GM18909 (cell line): ENCODE measurements at regions not wholly inside any gene's neighbourhood (a gene's known extent, or its start where the extent isn't known, plus 50 kb on each side); places are given as distances from the start of the nearest gene placed in this dataset.
"Not testable (repeated sequence)": the region's sequence is repeated elsewhere in the genome, so short reads cannot be mapped to it uniquely, and the experiment has no call there.

Source experiments
- ATAC-seq: cut with Tn5 transposase; IDR thresholded peaks from one replicate; pipeline ENCODE4 v1.9.1; 2021; ENCODE audit warnings: mild to moderate bottlenecking; ENCODE audit not compliant: unreplicated experiment, poor library complexity

GRCh38 chr2:51301381-51301780 lies 269.4 kb upstream of the NRXN1 start:
- ATAC-seq = no peak

- no peak for ATAC-seq
Observed at GRCh38 chr2:51299370-51299769, 267.4 kb upstream of the NRXN1 start.

GRCh38 chr2:51297488-51297887 lies 265.6 kb upstream of the NRXN1 start:
- ATAC-seq = no peak

- ATAC-seq = no peak
Observed at GRCh38 chr2:51293566-51294200, 261.8 kb upstream of the NRXN1 start.

- no peak for ATAC-seq
Observed at GRCh38 chr2:51291762-51292551, 260.0 kb upstream of the NRXN1 start.

GRCh38 chr2:51290725-51291124 lies 258.8 kb upstream of the NRXN1 start:
- ATAC-seq = no peak

GRCh38 chr2:51289045-51289444 lies 257.1 kb upstream of the NRXN1 start:
- ATAC-seq = no peak

- no peak for ATAC-seq
Observed at GRCh38 chr2:51268191-51268590, 236.3 kb upstream of the NRXN1 start.

GRCh38 chr2:51265539-51265938 lies 233.6 kb upstream of the NRXN1 start:
- no peak for ATAC-seq

- ATAC-seq = no peak
Observed at GRCh38 chr2:51263951-51264350, 232.0 kb upstream of the NRXN1 start.

GRCh38 chr2:51263101-51263500 lies 231.2 kb upstream of the NRXN1 start:
- not testable (repeated sequence) for ATAC-seq

- ATAC-seq = no peak
Observed at GRCh38 chr2:51258301-51258700, 226.4 kb upstream of the NRXN1 start.

GRCh38 chr2:51256736-51257135 lies 224.8 kb upstream of the NRXN1 start:
- no peak for ATAC-seq

- ATAC-seq = no peak
Observed at GRCh38 chr2:51251356-51251755, 219.4 kb upstream of the NRXN1 start.

GRCh38 chr2:51247252-51247805 lies 215.4 kb upstream of the NRXN1 start:
- no peak for ATAC-seq

- no peak for ATAC-seq
Observed at GRCh38 chr2:51243892-51244535, 212.1 kb upstream of the NRXN1 start.

GRCh38 chr2:51237626-51238271 lies 205.8 kb upstream of the NRXN1 start:
- ATAC-seq = no peak

- ATAC-seq = no peak
Observed at GRCh38 chr2:51232027-51232426, 200.1 kb upstream of the NRXN1 start.

GRCh38 chr2:51231071-51231470 lies 199.1 kb upstream of the NRXN1 start:
- ATAC-seq = no peak

GRCh38 chr2:51225377-51225776 lies 193.4 kb upstream of the NRXN1 start:
- ATAC-seq = no peak

GRCh38 chr2:51224790-51225189 lies 192.9 kb upstream of the NRXN1 start:
- ATAC-seq = no peak
